ENCODE measurements at regions not wholly inside any gene's neighbourhood (a gene's known extent, or its start where the extent isn't known, plus 50 kb on each side); places are given as distances from the start of the nearest gene placed in this dataset.

DNA sequence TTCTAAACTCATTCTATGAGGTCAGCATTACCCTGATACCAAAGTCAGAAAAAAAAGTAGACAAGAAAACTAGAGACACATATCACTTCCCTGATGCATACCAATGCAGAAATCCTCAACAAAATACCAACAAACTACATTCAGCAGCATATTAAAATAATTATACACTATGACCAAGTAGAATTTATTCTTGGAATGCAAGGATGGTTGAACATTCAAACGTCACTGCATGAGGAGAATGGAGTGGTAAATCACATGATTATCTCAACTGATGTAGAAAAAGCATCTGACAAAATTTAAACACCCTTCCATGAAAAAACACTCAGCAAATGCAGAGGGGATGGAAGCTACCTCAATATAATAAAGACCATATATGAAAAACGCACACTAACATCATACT is 155.0 kb upstream of the KCNJ18 start:
- Histone ChIP-seq H3K36me3 (peaks cover 0 to 7% (median 0%) of the 10 kb centered on the region in 4 donors), H3K27ac (no peak overlapping the region), H3K27me3 (no peaks in the 10 kb centered on the region), H3K4me1 (peaks cover 0 to 11% (median 5%) of the 10 kb centered on the region in 4 donors), H3K4me3 (no peak overlapping the region), H3K9me3 (peaks cover 9 to 11% of the 10 kb centered on the region in 2 donors)
- 94 to 97% methylated on average over 2 of the region's 2 CpGs for WGBS, 2 donors (ENCODE audit: low coverage in 1 of 2)
- no peak for DNase-seq
- intact Hi-C loops (cut with DNase I; ENCODE audit: low total_unique reads) (no loop called here), in situ Hi-C loops (cut with MboI; ENCODE audit: low pct_ligation_motif_present in 1 of 4, low pct_unique_long_range_greater_than_20kb in 1 of 4, low sequenced_read_pairs in 3 of 4) (no loop called here)
- TF ChIP-seq, protein P1, sequence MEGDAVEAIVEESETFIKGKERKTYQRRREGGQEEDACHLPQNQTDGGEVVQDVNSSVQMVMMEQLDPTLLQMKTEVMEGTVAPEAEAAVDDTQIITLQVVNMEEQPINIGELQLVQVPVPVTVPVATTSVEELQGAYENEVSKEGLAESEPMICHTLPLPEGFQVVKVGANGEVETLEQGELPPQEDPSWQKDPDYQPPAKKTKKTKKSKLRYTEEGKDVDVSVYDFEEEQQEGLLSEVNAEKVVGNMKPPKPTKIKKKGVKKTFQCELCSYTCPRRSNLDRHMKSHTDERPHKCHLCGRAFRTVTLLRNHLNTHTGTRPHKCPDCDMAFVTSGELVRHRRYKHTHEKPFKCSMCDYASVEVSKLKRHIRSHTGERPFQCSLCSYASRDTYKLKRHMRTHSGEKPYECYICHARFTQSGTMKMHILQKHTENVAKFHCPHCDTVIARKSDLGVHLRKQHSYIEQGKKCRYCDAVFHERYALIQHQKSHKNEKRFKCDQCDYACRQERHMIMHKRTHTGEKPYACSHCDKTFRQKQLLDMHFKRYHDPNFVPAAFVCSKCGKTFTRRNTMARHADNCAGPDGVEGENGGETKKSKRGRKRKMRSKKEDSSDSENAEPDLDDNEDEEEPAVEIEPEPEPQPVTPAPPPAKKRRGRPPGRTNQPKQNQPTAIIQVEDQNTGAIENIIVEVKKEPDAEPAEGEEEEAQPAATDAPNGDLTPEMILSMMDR (IDR thresholded peaks at IDR 0.05): no peak
- TF ChIP-seq POLR2AphosphoS5 (IDR thresholded peaks at IDR 0.05) (no peak), POLR2A (IDR thresholded peaks at IDR 0.05) (no peak), EP300 (IDR thresholded peaks at IDR 0.05; ENCODE audit: low read depth) (no peak)

DNA sequence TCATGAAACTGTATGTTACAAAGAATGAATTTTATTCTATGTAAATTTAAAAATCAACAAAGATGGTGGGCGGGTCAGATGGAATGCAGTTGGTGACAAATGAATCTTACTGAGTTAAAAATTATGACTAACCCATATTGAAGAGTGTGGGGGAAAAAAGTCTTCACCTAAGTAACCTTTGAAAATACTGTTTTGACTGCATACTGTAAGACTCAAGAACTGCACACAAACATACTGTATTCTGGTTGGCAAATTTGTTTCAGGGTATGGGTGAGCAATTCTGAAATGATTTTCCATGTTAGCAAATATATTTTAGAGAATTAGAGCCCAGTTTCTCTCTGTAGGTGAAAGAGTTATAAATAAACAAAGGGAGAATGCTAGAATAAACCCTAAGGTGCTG is 153.7 kb upstream of the KCNJ18 start:
- WGBS, 2 donors (ENCODE audit: low coverage in 1 of 2): 87 to 89% methylated on average over 1 of the region's 1 CpG

DNA sequence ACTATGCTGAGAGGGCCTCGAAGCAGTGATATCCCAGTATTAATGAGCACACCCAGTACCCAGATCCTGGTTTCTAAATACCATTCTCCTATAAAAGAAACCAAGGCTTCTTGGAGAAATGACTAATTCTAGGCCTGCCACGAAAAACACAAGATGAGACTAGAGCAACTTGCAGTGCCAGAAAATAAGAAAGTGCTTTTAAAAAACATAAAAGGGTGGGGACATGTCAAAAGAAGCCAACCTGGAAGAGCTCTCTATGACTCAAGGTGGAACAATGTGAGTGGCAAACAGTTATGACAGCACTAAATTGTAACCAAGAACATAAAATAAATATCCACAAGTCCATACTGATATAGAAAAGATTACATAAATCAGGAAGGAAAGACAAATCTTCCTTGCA is 153.2 kb upstream of the KCNJ18 start:
- H3K9me3 ChIP-seq: peaks cover 9 to 11% of the 10 kb centered on the region in 2 donors
- in situ Hi-C loops (cut with MboI; ENCODE audit: low pct_ligation_motif_present in 1 of 4, low pct_unique_long_range_greater_than_20kb in 1 of 4, low sequenced_read_pairs in 3 of 4) (no loop called here), intact Hi-C loops (cut with DNase I; ENCODE audit: low total_unique reads) (no loop called here)
- H3K4me1 ChIP-seq: peaks cover 0 to 15% (median 8%) of the 10 kb centered on the region in 4 donors
- DNase-seq: no peak
- no peak overlapping the region for H3K27ac ChIP-seq
- H3K4me3 ChIP-seq: no peak overlapping the region
- H3K27me3 ChIP-seq: no peaks in the 10 kb centered on the region
- whole genome bisulfite sequencing, 2 donors (ENCODE audit: low coverage in 1 of 2): 35 to 50% methylated on average over 2 of the region's 2 CpGs
- TF ChIP-seq POLR2A (IDR thresholded peaks at IDR 0.05): no peak
- TF ChIP-seq, protein P1 (IDR thresholded peaks at IDR 0.05): no peak
- no peak for TF ChIP-seq POLR2AphosphoS5 (IDR thresholded peaks at IDR 0.05)
- no peak for TF ChIP-seq EP300 (IDR thresholded peaks at IDR 0.05; ENCODE audit: low read depth)
- peaks cover 0 to 7% (median 0%) of the 10 kb centered on the region in 4 donors for H3K36me3 ChIP-seq

More for the DNA sequence above, 153.7 kb upstream of the KCNJ18 start:
- Histone ChIP-seq H3K27me3 (no peaks in the 10 kb centered on the region), H3K27ac (no peak overlapping the region), H3K36me3 (peaks cover 0 to 7% (median 0%) of the 10 kb centered on the region in 4 donors), H3K4me1 (peaks cover 0 to 15% (median 8%) of the 10 kb centered on the region in 4 donors), H3K9me3 (peaks cover 9 to 11% of the 10 kb centered on the region in 2 donors), H3K4me3 (no peak overlapping the region)
- TF ChIP-seq, protein P1 (IDR thresholded peaks at IDR 0.05): no peak
- TF ChIP-seq POLR2A (IDR thresholded peaks at IDR 0.05) (no peak), EP300 (IDR thresholded peaks at IDR 0.05; ENCODE audit: low read depth) (no peak), POLR2AphosphoS5 (IDR thresholded peaks at IDR 0.05) (no peak)
- intact Hi-C loops (cut with DNase I; ENCODE audit: low total_unique reads) (no loop called here), in situ Hi-C loops (cut with MboI; ENCODE audit: low pct_ligation_motif_present in 1 of 4, low pct_unique_long_range_greater_than_20kb in 1 of 4, low sequenced_read_pairs in 3 of 4) (no loop called here)
- no peak for DNase-seq

DNA sequence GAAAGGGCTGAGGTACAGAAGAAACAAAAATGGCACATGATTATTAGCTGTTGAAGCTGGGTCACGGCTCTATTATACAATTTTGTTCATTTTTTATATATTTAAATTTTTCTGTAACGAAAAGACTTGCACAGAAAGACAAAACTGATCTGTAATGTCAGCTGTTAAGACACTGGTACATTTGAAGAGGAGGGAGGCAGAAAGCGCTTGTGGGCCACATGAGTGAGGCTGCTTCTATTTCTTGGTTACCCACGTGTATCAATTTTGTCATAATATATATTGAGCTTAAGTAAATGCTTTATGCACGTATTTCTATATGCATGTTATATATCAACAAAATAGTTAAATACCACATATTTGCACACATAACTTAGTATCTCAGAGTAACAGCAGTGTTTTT is 151.8 kb upstream of the KCNJ18 start:
- 90 to 94% methylated on average over 5 of the region's 5 CpGs for WGBS, 2 donors (ENCODE audit: low coverage in 1 of 2)
- Histone ChIP-seq H3K27ac (no peak overlapping the region), H3K36me3 (no peaks in the 10 kb centered on the region), H3K9me3 (peaks cover 9 to 11% of the 10 kb centered on the region in 2 donors), H3K27me3 (no peaks in the 10 kb centered on the region), H3K4me3 (no peak overlapping the region), H3K4me1 (peaks cover 0 to 15% (median 8%) of the 10 kb centered on the region in 4 donors)
- DNase-seq: no peak
- in situ Hi-C loops (cut with MboI; ENCODE audit: low pct_ligation_motif_present in 1 of 4, low pct_unique_long_range_greater_than_20kb in 1 of 4, low sequenced_read_pairs in 3 of 4) (no loop called here), intact Hi-C loops (cut with DNase I; ENCODE audit: low total_unique reads) (no loop called here)
- no peak for TF ChIP-seq EP300 (IDR thresholded peaks at IDR 0.05; ENCODE audit: low read depth)
- TF ChIP-seq, protein P1 (IDR thresholded peaks at IDR 0.05): no peak
- no peak for TF ChIP-seq POLR2AphosphoS5 (IDR thresholded peaks at IDR 0.05)
- no peak for TF ChIP-seq POLR2A (IDR thresholded peaks at IDR 0.05)
